GM21717 (cell line): ENCODE measurements at regions not wholly inside any gene's neighbourhood (a gene's known extent, or its start where the extent isn't known, plus 50 kb on each side); places are given as distances from the start of the nearest gene placed in this dataset.

ENCODE experiments used
- ATAC-seq: cut with Tn5 transposase; IDR thresholded peaks from one replicate; pipeline ENCODE4 v1.9.1; 2021; ENCODE audit warnings: mild to moderate bottlenecking, moderate library complexity; ENCODE audit not compliant: unreplicated experiment

- ATAC-seq, result no peak
Measured at GRCh38 chr13:110097013-110097412, 209.9 kb downstream of the COL4A1 start.

DNA sequence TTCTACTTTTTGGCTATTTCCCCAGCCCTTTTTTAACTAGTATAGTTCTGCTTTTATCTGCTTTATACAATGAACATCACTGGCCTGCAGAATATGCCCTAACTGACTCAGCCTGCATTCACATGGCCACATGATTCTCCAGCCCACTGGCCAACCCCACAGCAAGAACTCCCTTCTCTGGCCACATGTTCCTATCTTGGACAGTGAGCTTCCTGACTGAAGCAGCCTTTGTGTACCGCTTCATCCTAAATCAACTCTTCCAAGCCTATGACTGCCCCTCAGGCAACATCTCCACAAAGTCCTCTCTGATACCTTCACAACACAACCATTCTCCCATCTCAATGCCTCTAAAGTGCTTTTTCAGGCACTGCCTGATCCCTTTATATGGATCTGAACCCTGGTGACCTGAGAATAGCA lies 214.1 kb downstream of the COL4A1 start:
- no peak for ATAC-seq

- no peak for ATAC-seq
Measured at GRCh38 chr13:110089815-110090214, 217.1 kb downstream of the COL4A1 start.

DNA sequence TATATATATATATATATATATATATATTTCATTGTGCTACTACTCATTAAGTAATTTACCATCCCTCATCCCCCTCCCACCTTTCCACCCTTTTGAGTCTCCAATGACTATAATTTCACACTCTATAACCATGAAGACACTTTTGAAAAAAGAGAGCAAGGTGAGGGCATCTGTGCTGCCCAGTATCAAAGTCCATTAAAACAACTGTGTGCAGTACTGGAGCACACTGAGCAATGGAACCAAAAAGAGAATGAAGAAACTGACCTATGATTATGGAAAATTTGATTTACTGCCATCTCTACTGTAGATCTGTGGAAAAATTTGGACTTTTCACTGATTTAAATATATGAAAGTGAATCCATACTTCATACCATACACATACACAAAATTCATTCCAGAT lies 217.9 kb downstream of the COL4A1 start:
- ATAC-seq, result no peak

GRCh38 chr13:110073982-110074381 lies 233.0 kb downstream of the COL4A1 start:
- no peak for ATAC-seq

DNA sequence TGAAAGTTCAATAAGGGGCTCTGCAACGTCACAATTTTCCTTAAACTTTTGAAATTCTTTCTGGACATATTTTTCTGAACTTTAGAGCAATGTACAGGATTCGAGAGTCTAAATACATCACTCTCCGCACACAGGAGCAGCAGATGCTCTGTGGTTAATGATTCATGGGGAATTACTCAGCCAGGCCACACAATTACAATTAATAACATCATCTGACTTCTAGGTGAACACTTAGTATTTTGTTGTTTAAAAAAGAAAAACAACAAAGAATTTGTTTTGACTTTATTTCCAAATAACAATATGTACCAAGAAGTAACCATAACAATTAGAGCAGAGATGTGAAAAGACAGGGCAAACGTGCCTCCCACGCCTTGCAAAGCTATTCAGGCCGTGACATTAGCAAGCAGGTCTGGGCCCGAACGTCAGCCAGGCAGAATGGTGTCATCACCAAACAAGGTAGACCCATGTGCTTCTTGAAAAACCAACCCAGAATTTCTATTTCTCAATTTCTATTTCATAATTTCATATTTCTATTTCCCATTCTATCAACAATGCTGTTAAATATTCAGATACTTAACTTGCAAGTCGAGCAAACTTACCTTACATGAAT lies 236.3 kb downstream of the COL4A1 start:
- no peak for ATAC-seq

GRCh38 chr13:110070046-110070445 lies 236.9 kb downstream of the COL4A1 start:
- no peak for ATAC-seq

DNA sequence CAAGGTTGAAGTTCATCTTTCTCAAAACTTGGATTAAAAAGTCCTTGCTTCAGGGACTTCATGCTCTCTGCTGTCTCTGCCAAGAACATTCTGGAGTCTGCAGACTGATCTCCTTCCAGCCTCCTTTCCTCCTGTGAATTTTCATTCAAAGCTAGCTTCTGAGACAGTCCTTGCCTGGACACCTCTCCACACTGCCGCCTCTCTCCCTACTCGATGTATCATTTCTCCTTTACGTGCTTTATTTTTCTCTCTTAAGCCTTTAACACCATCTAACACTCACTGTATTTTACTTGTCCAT lies 238.8 kb downstream of the COL4A1 start:
- ATAC-seq, result no peak

GRCh38 chr13:110067355-110068175 lies 239.4 kb downstream of the COL4A1 start:
- ATAC-seq, result no peak

DNA sequence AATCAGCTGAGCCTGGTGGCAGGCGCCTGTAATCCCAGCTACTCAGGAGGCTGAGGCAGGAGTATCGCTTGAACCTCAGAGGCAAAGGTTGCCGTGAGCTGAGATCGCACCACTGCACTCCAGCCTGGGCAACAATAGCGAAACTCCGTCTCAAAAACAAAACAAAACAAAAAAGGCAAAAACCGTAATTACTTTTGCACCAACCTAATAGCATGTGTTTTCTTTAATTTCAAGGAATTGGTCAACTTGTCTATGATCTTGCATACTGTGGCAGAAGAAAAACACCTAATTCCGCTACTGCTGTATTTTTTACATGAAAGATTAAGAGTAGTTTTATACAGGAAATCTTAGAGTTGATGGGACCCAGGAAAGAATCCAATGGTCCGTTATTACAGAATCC lies 241.2 kb downstream of the COL4A1 start:
- ATAC-seq, result no peak

DNA sequence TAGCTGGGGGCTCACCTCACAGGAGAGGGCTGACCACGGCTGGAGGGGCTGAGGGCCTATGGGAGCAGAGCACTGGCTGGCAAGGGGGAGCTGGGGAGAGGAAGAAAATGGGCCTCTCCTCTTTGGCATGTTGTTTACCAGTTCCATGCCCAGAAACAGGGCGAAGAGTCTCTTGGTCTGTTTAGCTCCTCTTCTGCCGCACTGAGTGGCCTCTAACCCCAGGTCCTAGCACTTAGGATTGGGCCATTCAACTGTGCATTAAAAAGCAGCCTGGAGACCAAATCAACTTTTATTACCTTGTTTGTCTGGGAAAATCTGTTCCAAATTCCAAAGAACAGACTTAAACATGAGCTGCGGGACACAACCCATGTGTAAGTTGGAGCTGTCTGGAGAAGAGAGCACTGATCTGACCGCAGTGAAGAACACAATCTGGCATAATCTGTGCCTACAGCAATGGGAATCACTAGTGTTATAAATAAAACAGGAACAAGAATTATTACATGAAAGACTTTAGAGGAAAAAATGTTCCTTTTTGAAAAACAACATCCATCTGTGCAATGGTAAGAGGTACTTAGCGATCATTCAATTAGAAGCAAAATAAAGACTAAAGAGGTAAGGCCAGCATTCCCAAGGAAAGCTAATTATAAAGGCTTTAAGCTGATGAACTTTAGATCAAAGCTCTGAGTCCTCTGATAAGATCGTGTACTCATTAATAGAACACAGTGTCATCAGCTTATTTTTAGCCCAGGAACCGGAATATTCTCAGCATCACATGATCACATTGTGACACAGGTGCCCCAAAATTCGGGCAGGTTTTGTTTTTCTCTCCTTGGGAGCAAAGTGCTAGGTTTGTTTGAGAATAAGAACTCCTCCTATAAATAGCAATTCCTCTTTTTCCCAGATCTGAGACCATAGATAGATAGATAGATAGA lies 243.2 kb downstream of the COL4A1 start:
- no peak for ATAC-seq

GRCh38 chr13:110062777-110063442 lies 244.0 kb downstream of the COL4A1 start:
- no peak for ATAC-seq

GRCh38 chr13:110062077-110062776 lies 244.7 kb downstream of the COL4A1 start:
- ATAC-seq, result no peak

- ATAC-seq, result no peak
Measured at GRCh38 chr13:110061270-110061669, 245.7 kb downstream of the COL4A1 start.

- no peak for ATAC-seq
Measured at GRCh38 chr13:110057052-110057451, 249.9 kb downstream of the COL4A1 start.

DNA sequence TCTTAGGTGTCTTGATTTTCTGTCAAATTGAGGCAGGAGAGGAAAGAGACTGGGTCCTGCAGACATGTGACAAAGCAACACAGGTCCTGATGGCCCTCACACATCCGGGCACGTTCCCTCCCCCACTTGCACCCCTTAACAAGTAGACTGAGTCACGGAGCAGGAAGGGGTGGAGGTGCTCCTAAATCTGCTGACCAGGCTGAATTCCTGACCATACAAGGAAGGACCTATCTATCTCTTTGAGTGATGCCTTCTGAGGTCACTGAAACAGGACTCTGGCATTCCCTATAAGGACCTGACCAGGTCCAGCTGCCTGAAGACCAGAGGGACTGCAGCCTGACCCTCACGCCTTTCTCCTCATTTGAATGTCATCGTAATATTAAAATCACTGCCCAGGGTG lies 250.3 kb downstream of the COL4A1 start:
- ATAC-seq, result no peak

- ATAC-seq, result peak; percentile 76
Measured at GRCh38 chr13:110055089-110055488, 251.9 kb downstream of the COL4A1 start.

DNA sequence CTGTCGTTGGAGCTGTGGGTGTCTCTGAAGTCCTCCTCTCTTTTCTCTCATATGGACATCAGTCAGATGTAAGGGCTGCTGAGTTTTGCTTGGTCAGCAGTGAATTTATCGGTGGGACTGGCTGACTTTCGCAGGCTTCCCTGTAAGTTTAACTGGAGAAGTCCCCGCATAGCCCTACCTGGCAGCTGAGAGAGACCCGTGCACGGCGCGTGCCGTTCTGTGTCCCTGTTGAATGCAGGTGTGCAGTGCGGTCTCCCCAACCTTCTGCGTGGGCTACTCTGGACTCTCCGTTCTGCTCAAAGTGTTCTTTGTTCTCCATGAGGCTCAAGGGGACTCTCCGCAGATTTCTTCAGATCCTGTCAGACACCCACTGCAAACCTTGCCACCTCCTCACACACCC lies 252.9 kb downstream of the COL4A1 start:
- no peak for ATAC-seq

GRCh38 chr13:110047496-110047895 lies 259.5 kb downstream of the COL4A1 start:
- ATAC-seq, result no peak

DNA sequence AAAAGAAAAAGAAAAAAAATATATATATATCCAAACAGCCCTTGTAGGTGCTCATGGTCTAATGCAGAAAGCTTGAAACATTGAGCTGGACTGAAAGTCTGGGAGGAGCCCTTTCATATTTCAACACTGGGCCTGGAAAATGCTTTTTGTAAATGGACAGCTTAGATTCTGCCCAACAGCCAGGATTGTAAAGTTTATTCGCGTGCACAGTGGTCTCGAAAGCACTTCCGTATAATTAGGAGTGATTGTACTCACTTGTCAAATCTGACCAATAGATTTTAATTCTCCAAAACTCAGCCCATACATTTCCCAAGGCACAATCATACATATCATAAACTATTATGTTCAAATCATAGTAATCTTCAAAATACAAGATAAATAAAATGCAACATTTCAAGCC lies 260.1 kb downstream of the COL4A1 start:
- no peak for ATAC-seq

GRCh38 chr13:110045919-110046318 lies 259.5 kb upstream of the IRS2 start:
- ATAC-seq, result no peak
